Natural killer cell (primary cell): ENCODE measurements at regions not wholly inside any gene's neighbourhood (a gene's known extent, or its start where the extent isn't known, plus 50 kb on each side); places are given as distances from the start of the nearest gene placed in this dataset.

ENCODE experiments used
- ATAC-seq, 3 donors: fragments of 150-1000 bp in 2 of 3; fragments of 200-7000 bp in 1 of 3; cut with Tn5 transposase; 1 replicate in 1 of 3; 2 replicates in 2 of 3; pipeline ENCODE4 v1.10.0; 2021; ENCODE audit warnings: mild to moderate bottlenecking in 2 of 3, moderate library complexity in 2 of 3
- DNase-seq, 2 donors: peaks; one replicate each; pipeline versions ENCODE4 v3.0.0 to v3.0.0-alpha.2; 2013 to 2021; ENCODE audit warnings: mixed read lengths in 1 of 2
- H3K27ac ChIP-seq: one replicate; pipeline ENCODE4 v1.5.1; 2013; ENCODE audit warnings: mild to moderate bottlenecking, low read length
- H3K27me3 ChIP-seq: one replicate; pipeline ENCODE4 v1.6.1; 2013; ENCODE audit warnings: low read length; ENCODE audit not compliant: control insufficient read depth, insufficient read depth
- H3K36me3 ChIP-seq: one replicate; pipeline ENCODE4 v1.6.1; 2013; ENCODE audit warnings: low read length; ENCODE audit not compliant: control insufficient read depth, insufficient read depth
- H3K4me1 ChIP-seq: one replicate; pipeline ENCODE4 v1.6.1; 2013; ENCODE audit warnings: low read length; ENCODE audit not compliant: control insufficient read depth, insufficient read depth
- H3K4me3 ChIP-seq: one replicate; pipeline ENCODE4 v1.5.1; 2013; ENCODE audit warnings: low read length
- H3K9me3 ChIP-seq: one replicate; pipeline ENCODE4 v1.6.1; 2013; ENCODE audit warnings: low read length; ENCODE audit not compliant: control insufficient read depth, insufficient read depth
- H3K27ac Mint-ChIP-seq, 2 donors: one replicate each; pipeline ENCODE4 v1.8.0; 2022; ENCODE audit warnings: mild to moderate bottlenecking in 2 of 2, mixed read lengths in 2 of 2, moderate library complexity in 1 of 2
- H3K27me3 Mint-ChIP-seq, 2 donors: one replicate each; pipeline ENCODE4 v1.8.0; 2022; ENCODE audit warnings: low read depth in 2 of 2, mixed read lengths in 2 of 2
- H3K36me3 Mint-ChIP-seq: one replicate; pipeline ENCODE4 v1.8.0; 2022; ENCODE audit warnings: mixed read lengths
- H3K4me1 Mint-ChIP-seq, 2 donors: one replicate each; pipeline ENCODE4 v1.8.0; 2022; ENCODE audit warnings: mixed read lengths in 2 of 2
- H3K4me3 Mint-ChIP-seq: one replicate; pipeline ENCODE4 v1.8.0; 2022; ENCODE audit warnings: mild to moderate bottlenecking, moderate library complexity, mixed read lengths
- H3K9me3 Mint-ChIP-seq, 2 donors: one replicate each; pipeline ENCODE4 v1.8.0; 2022; ENCODE audit warnings: mixed read lengths in 2 of 2
- CTCF ChIP-seq: fragments of 200-600 bp; IDR thresholded peaks from one replicate; pipeline ENCODE4 v1.8.0; 2022; ENCODE audit warnings: antibody characterized with exemption
- WGBS: methylation state at CpG from one replicate; pipeline ENCODE4 v1.1.7; 2013; ENCODE audit warnings: missing lambda C conversion rate; ENCODE audit not compliant: insufficient coverage; 5-methylcytosine and 5-hydroxymethylcytosine counted together
- intact Hi-C: fragments of 100-400 bp; cut with micrococcal nuclease; formaldehyde crosslinking; loops from one replicate; pipeline ENCODE4 v1.14.2; 2022

GRCh38 chr2:221346411-221346810 lies 225.7 kb downstream of the EPHA4 start:
- Mint-ChIP-seq H3K27ac (no peak overlapping the region), H3K4me3 (no peak overlapping the region), H3K27me3 (peaks cover 9 to 15% of the 10 kb centered on the region in 2 donors), H3K36me3 (no peaks in the 10 kb centered on the region), H3K4me1 (no peaks in the 10 kb centered on the region), H3K9me3 (no peaks in the 10 kb centered on the region)
- Histone ChIP-seq H3K27ac (no peak overlapping the region), H3K4me3 (no peak overlapping the region), H3K36me3 (no peaks in the 10 kb centered on the region), H3K27me3 (no peaks in the 10 kb centered on the region), H3K9me3 (no peaks in the 10 kb centered on the region), H3K4me1 (no peaks in the 10 kb centered on the region)
- DNase-seq (no peak), ATAC-seq (no peak)
- no peak for TF ChIP-seq CTCF
- intact Hi-C loops: no loop called here
- 86% methylated on average over 3 of the region's 3 CpGs for WGBS

- H3K9me3 Mint-ChIP-seq: no peaks in the 10 kb centered on the region
- Histone ChIP-seq H3K27me3 (no peaks in the 10 kb centered on the region), H3K36me3 (no peaks in the 10 kb centered on the region), H3K4me1 (no peaks in the 10 kb centered on the region), H3K9me3 (no peaks in the 10 kb centered on the region), H3K27ac (no peak overlapping the region), H3K4me3 (no peak overlapping the region)
- no peak overlapping the region for H3K27ac Mint-ChIP-seq
- TF ChIP-seq CTCF: no peak
- peaks cover 9 to 15% of the 10 kb centered on the region in 2 donors for H3K27me3 Mint-ChIP-seq
- no peaks in the 10 kb centered on the region for H3K4me1 Mint-ChIP-seq
- ATAC-seq (no peak), DNase-seq (no peak)
- H3K4me3 Mint-ChIP-seq: no peak overlapping the region
- WGBS: 87% methylated on average over 2 of the region's 2 CpGs
- intact Hi-C loops: no loop called here
- H3K36me3 Mint-ChIP-seq: no peaks in the 10 kb centered on the region
These were observed 224.6 kb downstream of the EPHA4 start for GRCh38 chr2:221347471-221347870.

- H3K4me1 Mint-ChIP-seq: no peaks in the 10 kb centered on the region
- ATAC-seq (no peak), DNase-seq (no peak)
- intact Hi-C loops: no loop called here
- Histone ChIP-seq H3K27me3 (no peaks in the 10 kb centered on the region), H3K4me3 (no peak overlapping the region), H3K4me1 (no peaks in the 10 kb centered on the region), H3K27ac (no peak overlapping the region), H3K36me3 (no peaks in the 10 kb centered on the region), H3K9me3 (no peaks in the 10 kb centered on the region)
- H3K27ac Mint-ChIP-seq: no peak overlapping the region
- H3K9me3 Mint-ChIP-seq: no peaks in the 10 kb centered on the region
- peaks cover 4 to 13% of the 10 kb centered on the region in 2 donors for H3K27me3 Mint-ChIP-seq
- H3K4me3 Mint-ChIP-seq: no peak overlapping the region
- no peaks in the 10 kb centered on the region for H3K36me3 Mint-ChIP-seq
- no peak for TF ChIP-seq CTCF
- no CpG with 5 or more reads among the region's 1 CpG for WGBS
These were observed 221.5 kb downstream of the EPHA4 start for GRCh38 chr2:221350616-221351015.

GRCh38 chr2:221353201-221353600 lies 218.9 kb downstream of the EPHA4 start:
- H3K27ac Mint-ChIP-seq: no peak overlapping the region
- TF ChIP-seq CTCF: no peak
- ATAC-seq: no peak
- no peak overlapping the region for H3K4me3 Mint-ChIP-seq
- H3K36me3 Mint-ChIP-seq: no peaks in the 10 kb centered on the region
- Histone ChIP-seq H3K27me3 (no peaks in the 10 kb centered on the region), H3K9me3 (no peaks in the 10 kb centered on the region), H3K36me3 (no peaks in the 10 kb centered on the region), H3K4me3 (no peak overlapping the region), H3K27ac (no peak overlapping the region), H3K4me1 (no peaks in the 10 kb centered on the region)
- H3K27me3 Mint-ChIP-seq: peaks cover 0 to 12% of the 10 kb centered on the region in 2 donors
- no peaks in the 10 kb centered on the region for H3K9me3 Mint-ChIP-seq
- WGBS: 67% methylated on average over 3 of the region's 4 CpGs
- no peak for DNase-seq
- H3K4me1 Mint-ChIP-seq: no peaks in the 10 kb centered on the region
- intact Hi-C loops: no loop called here
